ENCODE measurements at regions not wholly inside any gene's neighbourhood (a gene's known extent, or its start where the extent isn't known, plus 50 kb on each side); places are given as distances from the start of the nearest gene placed in this dataset.
"Not testable (repeated sequence)": the region's sequence is repeated elsewhere in the genome, so short reads cannot be mapped to it uniquely, and the experiment has no call there.

DNA sequence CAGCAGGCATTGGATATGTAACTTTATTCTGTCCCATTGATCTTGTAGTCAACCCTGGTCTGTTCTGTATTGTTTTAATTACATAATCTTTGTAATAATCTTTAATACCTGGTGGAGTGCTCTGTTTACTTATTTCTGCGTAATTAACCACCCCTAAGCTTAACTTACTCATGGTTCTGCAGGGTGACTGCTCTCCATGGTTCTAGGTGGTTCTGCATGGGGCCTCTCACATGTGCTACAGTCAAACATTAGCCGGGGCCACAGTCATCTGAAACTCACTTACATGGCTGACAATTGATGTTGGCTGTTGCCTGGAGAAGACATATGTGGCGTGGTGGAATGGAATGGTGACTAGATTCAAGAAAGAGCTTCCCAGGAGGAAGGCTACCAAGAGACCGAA lies 1709.8 kb downstream of the SPATA31A7 start:
- not testable (repeated sequence) for H3K27me3 ChIP-seq (ENCODE audit: low read length); H3K4me3 ChIP-seq (ENCODE audit: insufficient read depth, low read length, poor library complexity, severe bottlenecking); H3K79me2 ChIP-seq (ENCODE audit: insufficient read depth, low read length); H2AFZ ChIP-seq (ENCODE audit: low read depth, low read length, severe bottlenecking); H4K20me1 ChIP-seq (ENCODE audit: low read depth, low read length); H3F3A ChIP-seq (ENCODE audit: insufficient read depth); H3K9me2 ChIP-seq (replicated peaks; ENCODE audit: insufficient read depth, low read length); H3K36me3 ChIP-seq (ENCODE audit: low read length); H3K4me2 ChIP-seq (ENCODE audit: low read depth, low read length, poor library complexity, severe bottlenecking); H3K9me3 ChIP-seq (ENCODE audit: insufficient read depth, low read length); H3K9ac ChIP-seq (ENCODE audit: low read length); H3K27ac ChIP-seq (ENCODE audit: low read depth, low read length)

DNA sequence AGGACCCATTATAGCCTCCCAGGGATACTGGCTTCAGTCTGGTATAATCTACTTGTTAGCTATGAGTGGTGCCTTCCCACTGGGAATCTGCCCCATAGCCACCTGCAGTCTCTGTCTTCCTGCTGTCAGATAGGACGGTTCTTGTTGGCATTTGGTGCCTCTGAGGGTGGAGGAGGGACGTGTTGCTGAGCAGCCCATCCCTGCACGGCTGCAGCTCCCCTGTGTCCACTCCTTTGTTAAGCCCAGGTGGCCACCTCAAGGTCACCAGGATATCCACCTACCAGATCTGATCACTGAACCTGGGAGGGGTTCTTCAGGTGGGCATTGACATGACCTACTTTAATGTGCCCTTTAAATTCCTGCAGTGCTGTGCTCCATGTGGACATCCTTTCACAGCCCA lies 1714.2 kb downstream of the SPATA31A7 start:
- H3K9ac ChIP-seq (ENCODE audit: low read length); H2AFZ ChIP-seq (ENCODE audit: low read depth, low read length, severe bottlenecking); H3K27me3 ChIP-seq (ENCODE audit: low read length); H3K36me3 ChIP-seq (ENCODE audit: low read length); H4K20me1 ChIP-seq (ENCODE audit: low read depth, low read length); H3K9me3 ChIP-seq (ENCODE audit: insufficient read depth, low read length); H3K4me3 ChIP-seq (ENCODE audit: insufficient read depth, low read length, poor library complexity, severe bottlenecking); H3K27ac ChIP-seq (ENCODE audit: low read depth, low read length); H3K79me2 ChIP-seq (ENCODE audit: insufficient read depth, low read length); H3K4me2 ChIP-seq (ENCODE audit: low read depth, low read length, poor library complexity, severe bottlenecking); H3F3A ChIP-seq (ENCODE audit: insufficient read depth); H3K9me2 ChIP-seq (replicated peaks; ENCODE audit: insufficient read depth, low read length): not testable (repeated sequence)

DNA sequence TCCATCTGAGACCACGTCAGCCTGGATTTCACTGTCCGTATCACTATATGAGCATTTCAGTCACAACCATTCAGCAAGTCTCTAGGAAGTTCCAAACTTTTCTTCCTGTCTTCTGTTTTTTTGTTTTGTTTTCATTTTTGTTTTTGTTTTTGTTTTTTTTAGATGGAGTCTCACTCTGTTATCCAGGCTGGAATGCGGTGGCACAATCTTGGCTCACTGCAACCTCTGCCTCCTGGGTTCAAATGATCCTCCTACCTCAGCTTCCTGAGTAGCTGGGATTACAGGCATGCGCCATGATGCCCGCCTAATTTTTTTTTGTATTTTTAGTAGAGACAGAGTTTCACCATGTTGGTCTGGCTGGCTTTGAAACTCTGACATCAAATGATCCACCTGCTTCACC lies 1715.9 kb downstream of the SPATA31A7 start:
- H3K4me3 ChIP-seq (ENCODE audit: insufficient read depth, low read length, poor library complexity, severe bottlenecking); H3K9ac ChIP-seq (ENCODE audit: low read length); H3K9me3 ChIP-seq (ENCODE audit: insufficient read depth, low read length); H3K36me3 ChIP-seq (ENCODE audit: low read length); H3K27ac ChIP-seq (ENCODE audit: low read depth, low read length); H4K20me1 ChIP-seq (ENCODE audit: low read depth, low read length); H2AFZ ChIP-seq (ENCODE audit: low read depth, low read length, severe bottlenecking); H3K9me2 ChIP-seq (replicated peaks; ENCODE audit: insufficient read depth, low read length); H3K4me2 ChIP-seq (ENCODE audit: low read depth, low read length, poor library complexity, severe bottlenecking); H3K27me3 ChIP-seq (ENCODE audit: low read length); H3F3A ChIP-seq (ENCODE audit: insufficient read depth); H3K79me2 ChIP-seq (ENCODE audit: insufficient read depth, low read length): not testable (repeated sequence)

GRCh38 chr9:62907866-62908265 lies 1718.0 kb downstream of the SPATA31A7 start:
- not testable (repeated sequence) for H3K4me3 ChIP-seq (ENCODE audit: insufficient read depth, low read length, poor library complexity, severe bottlenecking); H3F3A ChIP-seq (ENCODE audit: insufficient read depth); H3K9ac ChIP-seq (ENCODE audit: low read length); H3K9me2 ChIP-seq (replicated peaks; ENCODE audit: insufficient read depth, low read length); H3K27me3 ChIP-seq (ENCODE audit: low read length); H3K79me2 ChIP-seq (ENCODE audit: insufficient read depth, low read length); H3K9me3 ChIP-seq (ENCODE audit: insufficient read depth, low read length); H3K36me3 ChIP-seq (ENCODE audit: low read length); H4K20me1 ChIP-seq (ENCODE audit: low read depth, low read length); H3K4me2 ChIP-seq (ENCODE audit: low read depth, low read length, poor library complexity, severe bottlenecking); H2AFZ ChIP-seq (ENCODE audit: low read depth, low read length, severe bottlenecking); H3K27ac ChIP-seq (ENCODE audit: low read depth, low read length)

DNA sequence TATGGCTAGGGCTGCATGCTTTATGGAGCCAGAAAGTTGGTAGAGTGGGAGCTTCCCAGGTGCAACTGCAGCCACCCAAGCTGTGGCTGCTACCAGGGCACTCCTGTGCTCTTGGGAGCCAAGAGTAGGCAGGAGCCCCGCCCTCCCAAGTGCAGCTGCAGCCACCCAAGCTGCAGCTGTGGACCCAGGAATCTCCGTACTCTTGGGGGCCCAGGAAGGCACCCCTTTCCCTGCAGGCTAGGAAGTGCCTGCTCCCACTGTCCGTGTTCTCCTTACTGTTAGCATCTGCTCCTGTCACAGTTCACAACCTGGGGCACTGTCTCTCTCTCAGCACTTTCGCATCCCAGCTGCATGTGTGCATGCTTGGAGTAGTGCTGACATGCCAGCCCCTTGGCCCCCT lies 1718.4 kb downstream of the SPATA31A7 start:
- not testable (repeated sequence) for H3K36me3 ChIP-seq (ENCODE audit: low read length); H3K4me3 ChIP-seq (ENCODE audit: insufficient read depth, low read length, poor library complexity, severe bottlenecking); H4K20me1 ChIP-seq (ENCODE audit: low read depth, low read length); H2AFZ ChIP-seq (ENCODE audit: low read depth, low read length, severe bottlenecking); H3K9me3 ChIP-seq (ENCODE audit: insufficient read depth, low read length); H3F3A ChIP-seq (ENCODE audit: insufficient read depth); H3K27ac ChIP-seq (ENCODE audit: low read depth, low read length); H3K27me3 ChIP-seq (ENCODE audit: low read length); H3K9me2 ChIP-seq (replicated peaks; ENCODE audit: insufficient read depth, low read length); H3K9ac ChIP-seq (ENCODE audit: low read length); H3K4me2 ChIP-seq (ENCODE audit: low read depth, low read length, poor library complexity, severe bottlenecking); H3K79me2 ChIP-seq (ENCODE audit: insufficient read depth, low read length)

DNA sequence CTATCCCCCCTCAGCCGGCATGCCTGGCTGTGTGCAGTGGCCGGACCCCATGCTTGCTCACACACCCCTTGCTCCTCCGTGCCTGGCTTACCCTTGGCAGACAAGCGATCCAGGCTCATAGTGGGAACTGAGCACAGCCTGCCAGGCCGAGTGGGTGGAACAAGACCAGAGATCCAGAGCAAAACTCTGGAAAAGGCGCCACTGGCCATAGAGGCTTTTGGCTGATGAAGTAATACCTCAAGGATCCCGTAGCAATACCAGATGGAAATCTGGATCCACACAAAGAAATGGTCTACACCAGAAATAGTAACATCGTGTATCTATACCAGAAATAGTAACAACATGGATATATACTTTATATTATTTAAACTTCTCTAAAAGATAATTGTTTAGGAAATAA lies 1719.6 kb downstream of the SPATA31A7 start:
- H3K9ac ChIP-seq (ENCODE audit: low read length); H2AFZ ChIP-seq (ENCODE audit: low read depth, low read length, severe bottlenecking); H3K27ac ChIP-seq (ENCODE audit: low read depth, low read length); H3K9me3 ChIP-seq (ENCODE audit: insufficient read depth, low read length); H3K4me3 ChIP-seq (ENCODE audit: insufficient read depth, low read length, poor library complexity, severe bottlenecking); H3F3A ChIP-seq (ENCODE audit: insufficient read depth); H3K4me2 ChIP-seq (ENCODE audit: low read depth, low read length, poor library complexity, severe bottlenecking); H3K27me3 ChIP-seq (ENCODE audit: low read length); H3K9me2 ChIP-seq (replicated peaks; ENCODE audit: insufficient read depth, low read length); H3K79me2 ChIP-seq (ENCODE audit: insufficient read depth, low read length); H3K36me3 ChIP-seq (ENCODE audit: low read length); H4K20me1 ChIP-seq (ENCODE audit: low read depth, low read length): not testable (repeated sequence)

GRCh38 chr9:62912278-62912677 lies 1722.4 kb downstream of the SPATA31A7 start:
- H3K9me3 ChIP-seq (ENCODE audit: insufficient read depth, low read length); H3K36me3 ChIP-seq (ENCODE audit: low read length); H3K27me3 ChIP-seq (ENCODE audit: low read length): not testable (repeated sequence)

GRCh38 chr9:62915168-62915567 lies 1725.3 kb downstream of the SPATA31A7 start:
- H3F3A ChIP-seq (ENCODE audit: insufficient read depth); H3K79me2 ChIP-seq (ENCODE audit: insufficient read depth, low read length); H3K9me2 ChIP-seq (replicated peaks; ENCODE audit: insufficient read depth, low read length); H2AFZ ChIP-seq (ENCODE audit: low read depth, low read length, severe bottlenecking); H3K36me3 ChIP-seq (ENCODE audit: low read length); H3K4me2 ChIP-seq (ENCODE audit: low read depth, low read length, poor library complexity, severe bottlenecking); H3K9ac ChIP-seq (ENCODE audit: low read length); H3K9me3 ChIP-seq (ENCODE audit: insufficient read depth, low read length); H4K20me1 ChIP-seq (ENCODE audit: low read depth, low read length); H3K27ac ChIP-seq (ENCODE audit: low read depth, low read length); H3K27me3 ChIP-seq (ENCODE audit: low read length); H3K4me3 ChIP-seq (ENCODE audit: insufficient read depth, low read length, poor library complexity, severe bottlenecking): not testable (repeated sequence)

More at GRCh38 chr9:62912278-62912677, 1722.4 kb downstream of the SPATA31A7 start:
- H3K9me2 ChIP-seq (replicated peaks; ENCODE audit: insufficient read depth, low read length); H3K9ac ChIP-seq (ENCODE audit: low read length); H3K4me2 ChIP-seq (ENCODE audit: low read depth, low read length, poor library complexity, severe bottlenecking); H3K27ac ChIP-seq (ENCODE audit: low read depth, low read length); H3F3A ChIP-seq (ENCODE audit: insufficient read depth); H2AFZ ChIP-seq (ENCODE audit: low read depth, low read length, severe bottlenecking); H3K79me2 ChIP-seq (ENCODE audit: insufficient read depth, low read length); H4K20me1 ChIP-seq (ENCODE audit: low read depth, low read length); H3K4me3 ChIP-seq (ENCODE audit: insufficient read depth, low read length, poor library complexity, severe bottlenecking): not testable (repeated sequence)

All from SU-DHL-6 (cell line).